DND-41 (cell line): ENCODE measurements at regions not wholly inside any gene's neighbourhood (a gene's known extent, or its start where the extent isn't known, plus 50 kb on each side); places are given as distances from the start of the nearest gene placed in this dataset.

Experiments
- CTCF ChIP-seq: IDR thresholded peaks from 2 replicates; pipeline ENCODE4 v1.5.1; 2012; ENCODE audit warnings: borderline replicate concordance, low read length, moderate library complexity, mild to moderate bottlenecking; ENCODE audit not compliant: poor library complexity, severe bottlenecking; ENCODE audit errors: extremely low read depth
- EZH2 ChIP-seq: IDR thresholded peaks from 3 replicates; pipeline ENCODE4 v1.6.1; 2012; ENCODE audit warnings: borderline replicate concordance, low read depth, mild to moderate bottlenecking, moderate library complexity, low read length, inconsistent platforms; ENCODE audit not compliant: severe bottlenecking

DNA sequence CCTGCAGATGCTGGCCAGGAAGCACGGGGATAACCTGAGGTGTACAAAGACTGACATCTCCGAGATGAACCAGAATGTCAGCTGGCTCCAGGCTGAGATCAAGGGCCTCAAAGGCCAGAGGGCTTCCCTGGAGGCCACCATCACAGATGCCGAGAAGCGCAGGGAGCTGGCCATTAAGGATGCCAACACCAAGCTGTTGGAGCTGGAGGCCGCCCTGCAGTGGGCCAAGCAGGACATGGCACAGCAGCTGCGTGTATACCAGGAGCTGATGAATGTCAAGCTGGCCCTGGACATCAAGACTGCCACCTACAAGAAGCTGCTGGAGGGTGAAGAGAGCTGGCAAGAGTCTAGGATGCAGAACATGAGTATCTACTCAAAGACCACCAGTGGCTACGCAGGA lies 380.0 kb upstream of the USP15 start:
- TF ChIP-seq CTCF (no peak), EZH2 (no peak)
